ENCODE measurements at regions not wholly inside any gene's neighbourhood (a gene's known extent, or its start where the extent isn't known, plus 50 kb on each side); places are given as distances from the start of the nearest gene placed in this dataset.

- TF ChIP-seq ZNF433 (tag by site-specific recombination; IDR thresholded peaks at IDR 0.05; ENCODE audit: low read depth) (no peak), ZNF791 (tag by site-specific recombination; IDR thresholded peaks at IDR 0.05) (no peak), TCF7L2 (IDR thresholded peaks at IDR 0.05; ENCODE audit: borderline replicate concordance, low read depth, low read length) (no peak), ZNF785 (tag by site-specific recombination; IDR thresholded peaks at IDR 0.05) (no peak), KLF1 (tag by site-specific recombination; IDR thresholded peaks at IDR 0.05) (peak; percentile 30; the same call in 1 of the 2 replicates), YY1 (tag by site-specific recombination; IDR thresholded peaks at IDR 0.05) (peak; percentile 47; the same call in 1 of the 2 replicates), PRDM6 (tag by site-specific recombination; IDR thresholded peaks at IDR 0.05) (peak; percentile 99), OVOL3 (tag by site-specific recombination; IDR thresholded peaks at IDR 0.05) (0 out of 2 replicates have a peak, but pooled peaks have one; percentile 54), ZNF350 (tag by site-specific recombination; IDR thresholded peaks at IDR 0.05) (no peak), ZNF398 (tag by site-specific recombination; IDR thresholded peaks at IDR 0.05) (no peak), ZNF324 (tag by site-specific recombination; IDR thresholded peaks at IDR 0.05) (0 out of 2 replicates have a peak, but pooled peaks have one; percentile 46), ZNF510 (tag by site-specific recombination; IDR thresholded peaks at IDR 0.05; ENCODE audit: insufficient replicate concordance) (no peak), AEBP2 (tag by site-specific recombination; IDR thresholded peaks at IDR 0.05; ENCODE audit: borderline replicate concordance) (no peak), KLF17 (tag by site-specific recombination; IDR thresholded peaks at IDR 0.05) (no peak), BCL6B (tag by site-specific recombination; IDR thresholded peaks at IDR 0.05) (peak; percentile 73), ZBTB8A (tag by site-specific recombination; IDR thresholded peaks at IDR 0.05) (peak; percentile 36; the same call in 1 of the 2 replicates), EGR2 (tag by site-specific recombination; IDR thresholded peaks at IDR 0.05; ENCODE audit: low read depth) (no peak), ZNF658 (tag by site-specific recombination; IDR thresholded peaks at IDR 0.05) (no peak), PRDM1 (tag by site-specific recombination; IDR thresholded peaks at IDR 0.05) (no peak), ZNF610 (tag by site-specific recombination; IDR thresholded peaks at IDR 0.05; ENCODE audit: borderline replicate concordance) (0 out of 2 replicates have a peak, but pooled peaks have one; percentile 51), ZBTB7A (tag by site-specific recombination; IDR thresholded peaks at IDR 0.05; ENCODE audit: low read depth) (no peak), ZNF280C (tag by site-specific recombination; IDR thresholded peaks at IDR 0.05) (no peak)
Measured at GRCh38 chr9:14030375-14031059, 283.4 kb downstream of the NFIB start (continued).

Data from HEK293 (cell line).